SU-DHL-6 (cell line): ENCODE measurements at regions not wholly inside any gene's neighbourhood (a gene's known extent, or its start where the extent isn't known, plus 50 kb on each side); places are given as distances from the start of the nearest gene placed in this dataset.

ENCODE experiments used
- H2AFZ ChIP-seq: fragments of 200-600 bp; sonication (generic); 2 replicates; pipeline ENCODE4 v1.6.1; 2014; ENCODE audit warnings: low read depth, mild to moderate bottlenecking, moderate library complexity, mixed read lengths, antibody characterized with exemption, low read length; ENCODE audit not compliant: severe bottlenecking
- H3F3A ChIP-seq: fragments of 200-600 bp; shearing (Covaris generic); 2 replicates; pipeline ENCODE4 v1.6.0; 2016; ENCODE audit warnings: antibody characterized with exemption, mild to moderate bottlenecking; ENCODE audit not compliant: insufficient read depth
- H3K27ac ChIP-seq: fragments of 200-600 bp; sonication (generic); 2 replicates; pipeline ENCODE4 v1.5.1; 2016; ENCODE audit warnings: low read depth, mild to moderate bottlenecking, low read length, moderate library complexity, mixed read lengths
- H3K27me3 ChIP-seq: fragments of 200-600 bp; sonication (generic), shearing (Covaris generic); 2 replicates; pipeline ENCODE4 v1.6.0; 2014; ENCODE audit warnings: mild to moderate bottlenecking, low read length
- H3K36me3 ChIP-seq: fragments of 200-600 bp; sonication (generic); 2 replicates; pipeline ENCODE4 v1.6.1; 2014; ENCODE audit warnings: mild to moderate bottlenecking, low read length, mixed read lengths
- H3K4me2 ChIP-seq: fragments of 300-600, 200-600 bp; shearing (Covaris generic), sonication (generic); 2 replicates; pipeline ENCODE4 v1.6.0; 2014; ENCODE audit warnings: low read length, low read depth, mild to moderate bottlenecking; ENCODE audit not compliant: poor library complexity, severe bottlenecking
- H3K4me3 ChIP-seq: fragments of 200-600 bp; sonication (generic); 2 replicates; pipeline ENCODE4 v1.5.1; 2014; ENCODE audit warnings: antibody characterized with exemption, low read length, mild to moderate bottlenecking, mixed read lengths; ENCODE audit not compliant: insufficient read depth, poor library complexity, severe bottlenecking
- H3K79me2 ChIP-seq: fragments of 200-600 bp; sonication (generic); 2 replicates; pipeline ENCODE4 v1.6.1; 2014; ENCODE audit warnings: mild to moderate bottlenecking, low read length, moderate library complexity; ENCODE audit not compliant: insufficient read depth
- H3K9ac ChIP-seq: fragments of 200-600 bp; sonication (generic); 2 replicates; pipeline ENCODE4 v1.7.0; 2014; ENCODE audit warnings: mild to moderate bottlenecking, low read length
- H3K9me2 ChIP-seq: fragments of 200-600 bp; sonication (generic); replicated peaks from 2 replicates; pipeline ENCODE4 v1.6.1; 2014; ENCODE audit warnings: low read length; ENCODE audit not compliant: insufficient read depth
- H3K9me3 ChIP-seq: fragments of 200-600 bp; sonication (generic); 2 replicates; pipeline ENCODE4 v1.6.1; 2014; ENCODE audit warnings: low read length, mixed read lengths; ENCODE audit not compliant: insufficient read depth
- H4K20me1 ChIP-seq: fragments of 200-600 bp; sonication (generic); 2 replicates; pipeline ENCODE4 v1.6.1; 2014; ENCODE audit warnings: low read depth, mild to moderate bottlenecking, antibody characterized with exemption, low read length, moderate library complexity, mixed read lengths
- EZH2phosphoT487 ChIP-seq: fragments of 200-600 bp; sonication (generic), shearing (Covaris generic); conservative IDR thresholded peaks from 2 replicates; pipeline ENCODE4 v1.6.1; 2018; ENCODE audit warnings: mild to moderate bottlenecking, antibody characterized with exemption, low read length, moderate library complexity, mixed read lengths
- TF ChIP-seq, protein P1 (sequence below): fragments of 200-600 bp; sonication (generic); IDR thresholded peaks from one replicate; pipeline ENCODE4 v1.5.1; 2017; ENCODE audit warnings: antibody characterized with exemption, mild to moderate bottlenecking, low read length, moderate library complexity; ENCODE audit not compliant: insufficient read depth, poor library complexity, severe bottlenecking

DNA sequence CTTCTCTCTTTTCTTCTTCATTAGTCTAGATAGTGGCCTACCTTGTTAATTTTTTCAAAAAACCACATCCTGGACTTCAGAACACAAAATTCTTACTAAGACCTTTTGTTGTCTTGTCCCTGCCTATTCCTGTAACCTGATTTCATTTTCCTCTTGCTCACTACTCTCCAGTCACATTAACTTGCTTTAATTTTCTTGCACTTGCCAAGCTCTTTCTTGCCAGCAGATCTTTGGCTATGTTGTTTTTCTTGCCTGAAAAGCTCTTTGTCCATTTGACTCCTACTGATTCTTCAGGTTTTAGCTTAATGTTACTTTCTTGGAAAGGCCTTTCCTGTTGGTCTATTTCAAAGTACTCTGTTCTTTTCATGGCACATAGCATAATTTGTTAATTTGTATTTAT, 356.8 kb downstream of the OSTF1 start:
- Histone ChIP-seq H3K4me3 (no peak overlapping the region), H3K9me3 (no peaks in the 10 kb centered on the region), H3K9ac (no peak overlapping the region), H3K79me2 (no peaks in the 10 kb centered on the region), H3K4me2 (no peak overlapping the region), H3K9me2 (no peaks in the 10 kb centered on the region), H2AFZ (no peak overlapping the region), H4K20me1 (no peaks in the 10 kb centered on the region), H3K27ac (no peak overlapping the region), H3K27me3 (no peaks in the 10 kb centered on the region), H3K36me3 (no peaks in the 10 kb centered on the region), H3F3A (no peaks in the 10 kb centered on the region)
- no peak for TF ChIP-seq EZH2phosphoT487
- TF ChIP-seq, protein P1, sequence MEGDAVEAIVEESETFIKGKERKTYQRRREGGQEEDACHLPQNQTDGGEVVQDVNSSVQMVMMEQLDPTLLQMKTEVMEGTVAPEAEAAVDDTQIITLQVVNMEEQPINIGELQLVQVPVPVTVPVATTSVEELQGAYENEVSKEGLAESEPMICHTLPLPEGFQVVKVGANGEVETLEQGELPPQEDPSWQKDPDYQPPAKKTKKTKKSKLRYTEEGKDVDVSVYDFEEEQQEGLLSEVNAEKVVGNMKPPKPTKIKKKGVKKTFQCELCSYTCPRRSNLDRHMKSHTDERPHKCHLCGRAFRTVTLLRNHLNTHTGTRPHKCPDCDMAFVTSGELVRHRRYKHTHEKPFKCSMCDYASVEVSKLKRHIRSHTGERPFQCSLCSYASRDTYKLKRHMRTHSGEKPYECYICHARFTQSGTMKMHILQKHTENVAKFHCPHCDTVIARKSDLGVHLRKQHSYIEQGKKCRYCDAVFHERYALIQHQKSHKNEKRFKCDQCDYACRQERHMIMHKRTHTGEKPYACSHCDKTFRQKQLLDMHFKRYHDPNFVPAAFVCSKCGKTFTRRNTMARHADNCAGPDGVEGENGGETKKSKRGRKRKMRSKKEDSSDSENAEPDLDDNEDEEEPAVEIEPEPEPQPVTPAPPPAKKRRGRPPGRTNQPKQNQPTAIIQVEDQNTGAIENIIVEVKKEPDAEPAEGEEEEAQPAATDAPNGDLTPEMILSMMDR = no peak

DNA sequence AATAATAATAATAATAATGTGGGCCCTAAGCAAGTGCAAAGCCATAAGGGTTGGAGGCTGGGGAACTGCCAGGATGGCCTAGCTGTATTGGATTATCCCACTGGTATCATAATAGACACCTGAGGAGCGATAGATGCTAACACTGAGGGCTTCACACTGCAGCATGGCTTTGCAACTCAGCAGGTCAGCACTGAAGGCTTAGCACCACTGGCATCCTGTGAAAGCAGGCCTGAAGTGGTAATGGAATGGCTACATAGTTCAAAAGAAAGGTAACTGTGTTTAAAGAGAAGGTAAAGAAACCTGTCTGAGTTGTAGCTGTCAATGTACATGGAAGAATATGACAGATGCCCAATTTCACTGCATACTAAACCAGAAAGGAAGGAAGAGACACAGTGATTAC, 359.0 kb downstream of the OSTF1 start:
- Histone ChIP-seq H3K4me2 (no peak overlapping the region), H3F3A (no peaks in the 10 kb centered on the region), H4K20me1 (no peaks in the 10 kb centered on the region), H2AFZ (no peak overlapping the region), H3K36me3 (no peaks in the 10 kb centered on the region), H3K27ac (no peak overlapping the region), H3K27me3 (no peaks in the 10 kb centered on the region), H3K4me3 (no peak overlapping the region), H3K79me2 (no peaks in the 10 kb centered on the region), H3K9me3 (no peaks in the 10 kb centered on the region), H3K9ac (no peak overlapping the region), H3K9me2 (no peaks in the 10 kb centered on the region)
- TF ChIP-seq, protein P1 = no peak
- TF ChIP-seq EZH2phosphoT487 = no peak

DNA sequence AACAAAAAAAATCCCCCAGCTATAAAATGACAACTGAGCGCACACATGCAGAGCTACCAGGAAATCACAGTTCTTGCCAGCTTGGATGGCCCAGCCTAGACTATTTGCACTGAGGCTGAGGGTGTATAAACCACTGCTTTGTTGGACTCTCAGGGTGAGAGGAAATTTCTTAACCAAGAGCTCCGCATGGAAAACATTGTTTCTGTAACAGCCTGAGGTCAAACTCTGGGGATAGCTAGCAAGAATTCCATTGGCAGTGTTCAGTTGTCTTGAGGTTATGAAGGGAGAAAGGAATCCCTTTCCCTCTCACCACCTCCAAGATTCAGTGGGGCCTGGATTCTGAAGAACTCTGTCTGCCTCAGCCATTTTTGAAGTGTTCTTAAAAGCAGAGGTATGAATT, 360.0 kb downstream of the OSTF1 start:
- Histone ChIP-seq H3K79me2 (no peaks in the 10 kb centered on the region), H4K20me1 (no peaks in the 10 kb centered on the region), H3K27ac (no peak overlapping the region), H3K4me2 (no peak overlapping the region), H3K9me3 (no peaks in the 10 kb centered on the region), H3K27me3 (no peaks in the 10 kb centered on the region), H2AFZ (no peak overlapping the region), H3F3A (no peaks in the 10 kb centered on the region), H3K4me3 (no peak overlapping the region), H3K9me2 (no peaks in the 10 kb centered on the region), H3K36me3 (no peaks in the 10 kb centered on the region), H3K9ac (no peak overlapping the region)
- TF ChIP-seq, protein P1 = no peak
- no peak for TF ChIP-seq EZH2phosphoT487

DNA sequence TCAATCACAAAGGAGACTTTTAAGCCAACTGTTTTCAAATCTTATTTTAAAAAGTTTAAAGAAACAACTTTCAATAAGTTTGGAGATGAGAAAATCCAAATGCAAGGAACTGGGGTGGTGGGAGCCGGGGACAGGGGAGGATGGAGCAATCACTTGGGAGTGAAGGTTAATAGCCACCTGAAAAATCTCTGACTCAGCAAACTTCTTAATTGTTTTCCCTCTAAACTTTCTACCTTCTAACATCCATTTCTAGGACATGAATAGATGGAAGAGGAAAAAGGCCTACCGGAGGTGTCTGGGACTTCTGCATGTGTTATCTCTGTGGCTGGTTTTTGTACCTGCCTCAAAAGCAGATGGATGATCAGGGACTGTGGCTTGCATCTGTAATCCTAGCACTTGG, 360.6 kb downstream of the OSTF1 start:
- no peaks in the 10 kb centered on the region for H3K36me3 ChIP-seq
- no peaks in the 10 kb centered on the region for H3K79me2 ChIP-seq
- H2AFZ ChIP-seq = no peak overlapping the region
- no peak overlapping the region for H3K4me2 ChIP-seq
- no peaks in the 10 kb centered on the region for H4K20me1 ChIP-seq
- TF ChIP-seq, protein P1 = no peak
- TF ChIP-seq EZH2phosphoT487 = no peak
- no peak overlapping the region for H3K4me3 ChIP-seq
- no peak overlapping the region for H3K9ac ChIP-seq
- H3F3A ChIP-seq = no peaks in the 10 kb centered on the region
- H3K27me3 ChIP-seq = no peaks in the 10 kb centered on the region
- H3K27ac ChIP-seq = no peak overlapping the region
- no peaks in the 10 kb centered on the region for H3K9me3 ChIP-seq
- no peaks in the 10 kb centered on the region for H3K9me2 ChIP-seq
